ENCODE measurements at regions not wholly inside any gene's neighbourhood (a gene's known extent, or its start where the extent isn't known, plus 50 kb on each side); places are given as distances from the start of the nearest gene placed in this dataset.

DNA sequence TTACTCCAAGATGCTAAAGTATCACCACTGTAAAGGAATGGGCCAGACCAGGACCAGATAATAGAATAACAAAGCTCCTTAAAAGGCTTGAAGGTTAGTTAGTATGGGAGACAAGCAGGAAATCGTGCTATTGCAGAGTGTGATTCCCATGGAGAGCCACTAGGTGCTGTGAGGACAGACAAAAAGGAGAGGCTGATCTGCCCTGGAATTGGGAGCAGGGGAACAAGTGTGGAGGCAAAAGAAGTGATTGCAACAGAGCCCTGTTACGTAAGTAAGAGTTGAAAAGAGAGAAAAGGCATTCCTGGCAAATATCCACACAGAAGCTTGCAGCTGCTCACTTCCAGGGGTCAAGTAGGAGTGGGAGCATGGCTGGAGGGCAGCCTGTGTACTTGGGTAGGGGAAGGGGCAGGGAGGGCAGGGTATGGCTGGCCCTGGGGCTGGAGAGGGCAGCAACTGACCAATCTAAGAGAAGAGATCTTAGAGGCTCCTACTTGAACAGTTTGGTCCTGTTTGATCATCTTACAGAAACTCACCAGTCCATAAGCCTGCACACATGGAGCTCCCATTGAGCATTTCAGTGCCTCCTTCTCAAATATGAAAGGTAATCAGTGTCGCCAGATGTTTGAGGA, 207.7 kb upstream of the GJB5 start (continued):
- no peak for TF ChIP-seq BACH2 (CRISPR knock-in tag; IDR thresholded peaks at IDR 0.05; ENCODE audit: borderline replicate concordance)
- TF ChIP-seq, protein P1, sequence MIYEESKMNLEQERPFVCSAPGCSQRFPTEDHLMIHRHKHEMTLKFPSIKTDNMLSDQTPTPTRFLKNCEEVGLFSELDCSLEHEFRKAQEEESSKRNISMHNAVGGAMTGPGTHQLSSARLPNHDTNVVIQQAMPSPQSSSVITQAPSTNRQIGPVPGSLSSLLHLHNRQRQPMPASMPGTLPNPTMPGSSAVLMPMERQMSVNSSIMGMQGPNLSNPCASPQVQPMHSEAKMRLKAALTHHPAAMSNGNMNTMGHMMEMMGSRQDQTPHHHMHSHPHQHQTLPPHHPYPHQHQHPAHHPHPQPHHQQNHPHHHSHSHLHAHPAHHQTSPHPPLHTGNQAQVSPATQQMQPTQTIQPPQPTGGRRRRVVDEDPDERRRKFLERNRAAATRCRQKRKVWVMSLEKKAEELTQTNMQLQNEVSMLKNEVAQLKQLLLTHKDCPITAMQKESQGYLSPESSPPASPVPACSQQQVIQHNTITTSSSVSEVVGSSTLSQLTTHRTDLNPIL (CRISPR knock-in tag; IDR thresholded peaks at IDR 0.05; ENCODE audit: low read depth) = no peak
- TF ChIP-seq TOX (CRISPR knock-in tag; IDR thresholded peaks at IDR 0.05; ENCODE audit: borderline replicate concordance) = no peak

DNA sequence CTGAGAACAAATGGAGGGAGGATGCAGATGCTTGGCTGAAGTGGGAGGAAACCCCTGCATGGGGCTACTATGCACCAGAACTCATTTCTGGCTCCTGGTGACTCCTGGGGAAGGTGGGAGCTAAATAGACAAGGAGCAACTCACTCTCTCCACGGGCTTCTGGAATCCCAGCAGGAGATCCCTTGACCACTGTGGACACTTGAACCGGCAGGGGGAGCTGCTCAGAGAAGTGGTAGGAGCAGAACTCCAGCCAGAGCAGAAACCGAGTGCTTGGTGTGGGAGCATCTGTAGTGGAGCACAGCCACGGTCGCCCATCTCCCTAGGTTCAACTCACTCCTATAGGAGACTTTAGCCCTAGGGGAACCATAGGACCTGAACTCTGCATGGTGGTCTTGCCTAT, 205.6 kb upstream of the GJB5 start:
- TF ChIP-seq, protein P2, sequence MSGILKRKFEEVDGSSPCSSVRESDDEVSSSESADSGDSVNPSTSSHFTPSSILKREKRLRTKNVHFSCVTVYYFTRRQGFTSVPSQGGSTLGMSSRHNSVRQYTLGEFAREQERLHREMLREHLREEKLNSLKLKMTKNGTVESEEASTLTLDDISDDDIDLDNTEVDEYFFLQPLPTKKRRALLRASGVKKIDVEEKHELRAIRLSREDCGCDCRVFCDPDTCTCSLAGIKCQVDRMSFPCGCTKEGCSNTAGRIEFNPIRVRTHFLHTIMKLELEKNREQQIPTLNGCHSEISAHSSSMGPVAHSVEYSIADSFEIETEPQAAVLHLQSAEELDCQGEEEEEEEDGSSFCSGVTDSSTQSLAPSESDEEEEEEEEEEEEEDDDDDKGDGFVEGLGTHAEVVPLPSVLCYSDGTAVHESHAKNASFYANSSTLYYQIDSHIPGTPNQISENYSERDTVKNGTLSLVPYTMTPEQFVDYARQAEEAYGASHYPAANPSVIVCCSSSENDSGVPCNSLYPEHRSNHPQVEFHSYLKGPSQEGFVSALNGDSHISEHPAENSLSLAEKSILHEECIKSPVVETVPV (CRISPR knock-in tag; IDR thresholded peaks at IDR 0.05) = no peak
- TF ChIP-seq ZNF8 (CRISPR knock-in tag; IDR thresholded peaks at IDR 0.05) = no peak
- no peak for TF ChIP-seq PPARA (CRISPR knock-in tag; IDR thresholded peaks at IDR 0.05; ENCODE audit: borderline replicate concordance)
- TF ChIP-seq, protein P3, sequence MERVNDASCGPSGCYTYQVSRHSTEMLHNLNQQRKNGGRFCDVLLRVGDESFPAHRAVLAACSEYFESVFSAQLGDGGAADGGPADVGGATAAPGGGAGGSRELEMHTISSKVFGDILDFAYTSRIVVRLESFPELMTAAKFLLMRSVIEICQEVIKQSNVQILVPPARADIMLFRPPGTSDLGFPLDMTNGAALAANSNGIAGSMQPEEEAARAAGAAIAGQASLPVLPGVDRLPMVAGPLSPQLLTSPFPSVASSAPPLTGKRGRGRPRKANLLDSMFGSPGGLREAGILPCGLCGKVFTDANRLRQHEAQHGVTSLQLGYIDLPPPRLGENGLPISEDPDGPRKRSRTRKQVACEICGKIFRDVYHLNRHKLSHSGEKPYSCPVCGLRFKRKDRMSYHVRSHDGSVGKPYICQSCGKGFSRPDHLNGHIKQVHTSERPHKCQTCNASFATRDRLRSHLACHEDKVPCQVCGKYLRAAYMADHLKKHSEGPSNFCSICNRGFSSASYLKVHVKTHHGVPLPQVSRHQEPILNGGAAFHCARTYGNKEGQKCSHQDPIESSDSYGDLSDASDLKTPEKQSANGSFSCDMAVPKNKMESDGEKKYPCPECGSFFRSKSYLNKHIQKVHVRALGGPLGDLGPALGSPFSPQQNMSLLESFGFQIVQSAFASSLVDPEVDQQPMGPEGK (CRISPR knock-in tag; IDR thresholded peaks at IDR 0.05; ENCODE audit: borderline replicate concordance) = no peak
- no peak for TF ChIP-seq ARNTL (CRISPR knock-in tag; IDR thresholded peaks at IDR 0.05; ENCODE audit: borderline replicate concordance, low read depth)
- TF ChIP-seq, protein P4, sequence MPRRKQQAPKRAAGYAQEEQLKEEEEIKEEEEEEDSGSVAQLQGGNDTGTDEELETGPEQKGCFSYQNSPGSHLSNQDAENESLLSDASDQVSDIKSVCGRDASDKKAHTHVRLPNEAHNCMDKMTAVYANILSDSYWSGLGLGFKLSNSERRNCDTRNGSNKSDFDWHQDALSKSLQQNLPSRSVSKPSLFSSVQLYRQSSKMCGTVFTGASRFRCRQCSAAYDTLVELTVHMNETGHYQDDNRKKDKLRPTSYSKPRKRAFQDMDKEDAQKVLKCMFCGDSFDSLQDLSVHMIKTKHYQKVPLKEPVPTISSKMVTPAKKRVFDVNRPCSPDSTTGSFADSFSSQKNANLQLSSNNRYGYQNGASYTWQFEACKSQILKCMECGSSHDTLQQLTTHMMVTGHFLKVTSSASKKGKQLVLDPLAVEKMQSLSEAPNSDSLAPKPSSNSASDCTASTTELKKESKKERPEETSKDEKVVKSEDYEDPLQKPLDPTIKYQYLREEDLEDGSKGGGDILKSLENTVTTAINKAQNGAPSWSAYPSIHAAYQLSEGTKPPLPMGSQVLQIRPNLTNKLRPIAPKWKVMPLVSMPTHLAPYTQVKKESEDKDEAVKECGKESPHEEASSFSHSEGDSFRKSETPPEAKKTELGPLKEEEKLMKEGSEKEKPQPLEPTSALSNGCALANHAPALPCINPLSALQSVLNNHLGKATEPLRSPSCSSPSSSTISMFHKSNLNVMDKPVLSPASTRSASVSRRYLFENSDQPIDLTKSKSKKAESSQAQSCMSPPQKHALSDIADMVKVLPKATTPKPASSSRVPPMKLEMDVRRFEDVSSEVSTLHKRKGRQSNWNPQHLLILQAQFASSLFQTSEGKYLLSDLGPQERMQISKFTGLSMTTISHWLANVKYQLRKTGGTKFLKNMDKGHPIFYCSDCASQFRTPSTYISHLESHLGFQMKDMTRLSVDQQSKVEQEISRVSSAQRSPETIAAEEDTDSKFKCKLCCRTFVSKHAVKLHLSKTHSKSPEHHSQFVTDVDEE (CRISPR knock-in tag; IDR thresholded peaks at IDR 0.05) = no peak
- ATAC-seq = no peak

DNA sequence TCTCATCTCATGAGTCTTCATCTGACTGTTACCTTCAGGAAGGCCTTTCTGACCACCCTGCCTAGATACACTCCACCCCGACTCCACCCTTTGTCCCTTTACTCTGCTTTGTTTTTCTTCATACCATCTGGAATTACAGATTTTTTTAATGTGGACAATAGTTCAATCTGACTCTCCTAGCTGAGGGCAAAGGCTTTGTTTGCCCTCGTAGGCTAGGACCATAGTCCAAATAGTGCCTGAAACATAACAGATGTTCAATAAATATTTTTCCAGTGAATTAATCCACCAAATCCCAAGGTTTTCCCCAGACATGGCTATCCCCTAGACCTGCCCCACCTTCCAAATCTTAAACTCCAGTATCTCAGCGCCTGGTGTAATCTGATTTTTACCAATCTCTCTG, 176.5 kb upstream of the GJB5 start:
- TF ChIP-seq, protein P1 (CRISPR knock-in tag; IDR thresholded peaks at IDR 0.05; ENCODE audit: low read depth) = no peak
- no peak for TF ChIP-seq ARNTL (CRISPR knock-in tag; IDR thresholded peaks at IDR 0.05; ENCODE audit: borderline replicate concordance, low read depth)
- no peak for TF ChIP-seq ISL1 (CRISPR knock-in tag; IDR thresholded peaks at IDR 0.05)
- TF ChIP-seq, protein P4 (CRISPR knock-in tag; IDR thresholded peaks at IDR 0.05) = no peak
- TF ChIP-seq ESRRG (CRISPR knock-in tag; IDR thresholded peaks at IDR 0.05) = no peak
- TF ChIP-seq ZNF70 (CRISPR knock-in tag; IDR thresholded peaks at IDR 0.05) = no peak
- TF ChIP-seq SNAI2 (CRISPR knock-in tag; IDR thresholded peaks at IDR 0.05) = no peak
- TF ChIP-seq, protein P5, sequence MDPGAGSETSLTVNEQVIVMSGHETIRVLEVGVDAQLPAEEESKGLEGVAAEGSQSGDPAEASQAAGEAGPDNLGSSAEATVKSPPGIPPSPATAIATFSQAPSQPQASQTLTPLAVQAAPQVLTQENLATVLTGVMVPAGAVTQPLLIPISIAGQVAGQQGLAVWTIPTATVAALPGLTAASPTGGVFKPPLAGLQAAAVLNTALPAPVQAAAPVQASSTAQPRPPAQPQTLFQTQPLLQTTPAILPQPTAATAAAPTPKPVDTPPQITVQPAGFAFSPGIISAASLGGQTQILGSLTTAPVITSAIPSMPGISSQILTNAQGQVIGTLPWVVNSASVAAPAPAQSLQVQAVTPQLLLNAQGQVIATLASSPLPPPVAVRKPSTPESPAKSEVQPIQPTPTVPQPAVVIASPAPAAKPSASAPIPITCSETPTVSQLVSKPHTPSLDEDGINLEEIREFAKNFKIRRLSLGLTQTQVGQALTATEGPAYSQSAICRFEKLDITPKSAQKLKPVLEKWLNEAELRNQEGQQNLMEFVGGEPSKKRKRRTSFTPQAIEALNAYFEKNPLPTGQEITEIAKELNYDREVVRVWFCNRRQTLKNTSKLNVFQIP (CRISPR knock-in tag; IDR thresholded peaks at IDR 0.05; ENCODE audit: borderline replicate concordance, low read depth) = no peak
- TF ChIP-seq, protein P2 (CRISPR knock-in tag; IDR thresholded peaks at IDR 0.05) = no peak
- ATAC-seq = no peak
